ENCODE measurements at regions not wholly inside any gene's neighbourhood (a gene's known extent, or its start where the extent isn't known, plus 50 kb on each side); places are given as distances from the start of the nearest gene placed in this dataset.
"Not testable (repeated sequence)": the region's sequence is repeated elsewhere in the genome, so short reads cannot be mapped to it uniquely, and the experiment has no call there.

GRCh38 chr3:31321620-31322019 lies 211.1 kb upstream of the STT3B start:
- H3K4me3 ChIP-seq (ENCODE audit: low read depth, low read length): no peak overlapping the region
- no peak for DNase-seq (ENCODE audit: low read depth)
- in situ Hi-C loops (cut with HindIII; ENCODE audit: low sequenced_read_pairs): no loop called here
- no peak for TF ChIP-seq CTCF (IDR thresholded peaks at IDR 0.05; ENCODE audit: low read depth, low read length, missing control alignments)

GRCh38 chr3:31322460-31322859 lies 210.3 kb upstream of the STT3B start:
- in situ Hi-C loops (cut with HindIII; ENCODE audit: low sequenced_read_pairs): no loop called here
- DNase-seq (ENCODE audit: low read depth): no peak
- H3K4me3 ChIP-seq (ENCODE audit: low read depth, low read length): no peak overlapping the region
- TF ChIP-seq CTCF (IDR thresholded peaks at IDR 0.05; ENCODE audit: low read depth, low read length, missing control alignments): no peak

GRCh38 chr3:31327826-31328357 lies 204.8 kb upstream of the STT3B start:
- H3K4me3 ChIP-seq (ENCODE audit: low read depth, low read length); DNase-seq (ENCODE audit: low read depth); in situ Hi-C loops (cut with HindIII; ENCODE audit: low sequenced_read_pairs): not testable (repeated sequence)

GRCh38 chr3:31331278-31331677 lies 201.4 kb upstream of the STT3B start:
- TF ChIP-seq CTCF (IDR thresholded peaks at IDR 0.05; ENCODE audit: low read depth, low read length, missing control alignments): no peak
- DNase-seq (ENCODE audit: low read depth): no peak

GRCh38 chr3:31341130-31341529 lies 191.6 kb upstream of the STT3B start:
- H3K4me3 ChIP-seq (ENCODE audit: low read depth, low read length): no peak overlapping the region
- peak; percentile 8 for TF ChIP-seq CTCF (IDR thresholded peaks at IDR 0.05; ENCODE audit: low read depth, low read length, missing control alignments)
- DNase-seq (ENCODE audit: low read depth): no peak
- in situ Hi-C loops (cut with HindIII; ENCODE audit: low sequenced_read_pairs): no loop called here

More at GRCh38 chr3:31331278-31331677, 201.4 kb upstream of the STT3B start:
- H3K4me3 ChIP-seq (ENCODE audit: low read depth, low read length): no peak overlapping the region
- in situ Hi-C loops (cut with HindIII; ENCODE audit: low sequenced_read_pairs): no loop called here

- no peak overlapping the region for H3K4me3 ChIP-seq (ENCODE audit: low read depth, low read length)
- in situ Hi-C loops (cut with HindIII; ENCODE audit: low sequenced_read_pairs): no loop called here
- peak; percentile 42 for DNase-seq (ENCODE audit: low read depth)
- TF ChIP-seq CTCF (IDR thresholded peaks at IDR 0.05; ENCODE audit: low read depth, low read length, missing control alignments): no peak
Measured at GRCh38 chr3:31343075-31343474, 189.7 kb upstream of the STT3B start.

GRCh38 chr3:31345581-31345980 lies 187.1 kb upstream of the STT3B start:
- TF ChIP-seq CTCF (IDR thresholded peaks at IDR 0.05; ENCODE audit: low read depth, low read length, missing control alignments): no peak
- in situ Hi-C loops (cut with HindIII; ENCODE audit: low sequenced_read_pairs): no loop called here
- H3K4me3 ChIP-seq (ENCODE audit: low read depth, low read length): no peak overlapping the region
- DNase-seq (ENCODE audit: low read depth): no peak

Data from astrocyte of the cerebellum (primary cell).